Neuronal stem cell (in vitro differentiated cells): ENCODE measurements at regions not wholly inside any gene's neighbourhood (a gene's known extent, or its start where the extent isn't known, plus 50 kb on each side); places are given as distances from the start of the nearest gene placed in this dataset.

ENCODE experiments used
- DNase-seq: peaks from one replicate; pipeline ENCODE4 v3.0.0-alpha.2; 2013; ENCODE audit warnings: low spot score
- H2AFZ ChIP-seq: one replicate; pipeline ENCODE4 v1.6.1; 2013; ENCODE audit warnings: mild to moderate bottlenecking, low read length, inconsistent platforms
- H2AK5ac ChIP-seq: 2 replicates; pipeline ENCODE4 v1.6.1; 2013; ENCODE audit warnings: low read depth, mild to moderate bottlenecking, inconsistent platforms, low read length, moderate library complexity, mixed read lengths
- H2BK120ac ChIP-seq: 2 replicates; pipeline ENCODE4 v1.6.1; 2013; ENCODE audit warnings: low read depth, mild to moderate bottlenecking, inconsistent platforms, low read length, moderate library complexity, mixed read lengths
- H2BK12ac ChIP-seq: one replicate; pipeline ENCODE4 v1.6.1; 2013; ENCODE audit warnings: low read length, inconsistent platforms
- H2BK15ac ChIP-seq: 2 replicates; pipeline ENCODE4 v1.6.1; 2013; ENCODE audit warnings: mild to moderate bottlenecking, low read length, inconsistent platforms, mixed read lengths
- H2BK5ac ChIP-seq: one replicate; pipeline ENCODE4 v1.6.1; 2013; ENCODE audit warnings: inconsistent platforms, mild to moderate bottlenecking, low read length, moderate library complexity
- H3K14ac ChIP-seq: one replicate; pipeline ENCODE4 v1.6.1; 2013; ENCODE audit warnings: low read length, inconsistent platforms
- H3K18ac ChIP-seq: 2 replicates; pipeline ENCODE4 v1.6.1; 2013; ENCODE audit warnings: low read length, inconsistent platforms
- H3K23ac ChIP-seq: 2 replicates; pipeline ENCODE4 v1.6.1; 2013; ENCODE audit warnings: low read depth, mild to moderate bottlenecking, mixed read lengths, low read length, inconsistent platforms; ENCODE audit not compliant: poor library complexity
- H3K27ac ChIP-seq: replicated peaks from 3 replicates; pipeline ENCODE4 v1.5.1; 2013; ENCODE audit warnings: low read length, inconsistent platforms
- H3K27me3 ChIP-seq, 3 experiments: 2 replicates each; pipeline ENCODE4 v1.6.1; 2013; ENCODE audit warnings: low read length in 3 of 3, mild to moderate bottlenecking in 2 of 3, inconsistent platforms in 1 of 3, low read depth in 1 of 3, mixed read lengths in 1 of 3, moderate library complexity in 1 of 3; ENCODE audit not compliant: control insufficient read depth in 3 of 3, insufficient read depth in 3 of 3
- H3K36me3 ChIP-seq, 2 donors: replicated peaks in 1 of 2; 2 replicates each; pipeline ENCODE4 v1.6.1; 2013; ENCODE audit warnings: low read length in 2 of 2; ENCODE audit not compliant: control insufficient read depth in 2 of 2, insufficient read depth in 2 of 2
- H3K4ac ChIP-seq: 2 replicates; pipeline ENCODE4 v1.6.1; 2013; ENCODE audit warnings: inconsistent platforms, mild to moderate bottlenecking, low read length, moderate library complexity
- H3K4me1 ChIP-seq, 2 donors: 1 replicate in 1 of 2; 2 replicates in 1 of 2; pipeline ENCODE4 v1.6.1; 2013; ENCODE audit warnings: low read length in 2 of 2, low read depth in 1 of 2; ENCODE audit not compliant: control insufficient read depth in 2 of 2, insufficient read depth in 1 of 2
- H3K4me2 ChIP-seq: one replicate; pipeline ENCODE4 v1.6.1; 2013; ENCODE audit warnings: mild to moderate bottlenecking, low read length, inconsistent platforms; ENCODE audit not compliant: insufficient read depth, poor library complexity, severe bottlenecking
- H3K4me3 ChIP-seq, 2 donors: 2 replicates each; pipeline ENCODE4 v1.5.1; 2013; ENCODE audit warnings: low read length in 2 of 2, mild to moderate bottlenecking in 2 of 2, inconsistent platforms in 1 of 2, moderate library complexity in 1 of 2
- H3K79me1 ChIP-seq: one replicate; pipeline ENCODE4 v1.6.1; 2013; ENCODE audit warnings: low read depth, mild to moderate bottlenecking, inconsistent platforms, low read length, moderate library complexity
- H3K9ac ChIP-seq: one replicate; pipeline ENCODE4 v1.6.1; 2013; ENCODE audit warnings: mild to moderate bottlenecking, low read depth, low read length, inconsistent platforms; ENCODE audit not compliant: poor library complexity
- H3K9me3 ChIP-seq, 2 donors: replicated peaks in 1 of 2; 2 replicates each; pipeline versions ENCODE3 to v1.6.1; 2013; ENCODE audit warnings: low read length in 2 of 2, mild to moderate bottlenecking in 2 of 2, inconsistent platforms in 1 of 2, low read depth in 1 of 2, mixed read lengths in 1 of 2, moderate library complexity in 1 of 2; ENCODE audit not compliant: control insufficient read depth in 2 of 2, insufficient read depth in 1 of 2
- H4K8ac ChIP-seq: one replicate; pipeline ENCODE4 v1.6.1; 2013; ENCODE audit warnings: low read depth, mild to moderate bottlenecking, inconsistent platforms, low read length, moderate library complexity
- H4K91ac ChIP-seq: one replicate; pipeline ENCODE4 v1.6.1; 2013; ENCODE audit warnings: low read length, low read depth, mild to moderate bottlenecking, inconsistent platforms; ENCODE audit not compliant: poor library complexity
- WGBS, 2 donors: extraction: QIAGEN DNeasy Blood & Tissue Kit; methylation state at CpG; one replicate each; pipeline ENCODE4 v1.1.7; 2013; ENCODE audit warnings: missing lambda C conversion rate in 2 of 2, mixed read lengths in 1 of 2; ENCODE audit not compliant: insufficient read length in 2 of 2, insufficient replicate concordance in 1 of 2; ENCODE audit errors: extremely low coverage in 2 of 2; 5-methylcytosine and 5-hydroxymethylcytosine counted together

DNA sequence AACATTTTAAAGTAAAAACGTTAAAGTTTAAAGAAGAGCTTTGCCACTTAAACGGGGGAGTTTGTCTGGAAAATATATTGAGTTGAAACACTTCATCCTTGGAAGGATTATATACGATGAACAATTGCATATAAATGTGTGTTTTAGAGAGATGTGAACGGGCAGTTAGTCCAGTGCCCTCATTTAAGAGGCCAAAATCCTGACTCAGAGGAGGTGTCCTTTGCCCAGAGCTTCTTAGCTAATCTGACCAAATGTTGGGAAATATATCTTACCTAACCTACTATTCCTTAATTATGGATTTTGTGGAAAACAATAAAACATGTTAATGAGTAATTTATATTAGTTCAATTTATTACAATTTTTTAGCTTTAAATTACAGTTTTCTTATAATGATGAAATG, 327.2 kb upstream of the DIPK2B start:
- H2BK5ac ChIP-seq, result no peak overlapping the region
- no peak overlapping the region for H3K4me2 ChIP-seq

GRCh38 chrX:45524805-45525204, 324.1 kb upstream of the DIPK2B start:
- Histone ChIP-seq H3K27ac (no peak overlapping the region), H3K4me2 (no peak overlapping the region), H2BK15ac (no peak overlapping the region), H3K4me3 (no peak overlapping the region), H3K9me3 (no peaks in the 10 kb centered on the region), H3K36me3 (no peaks in the 10 kb centered on the region), H3K9ac (no peak overlapping the region), H4K91ac (no peak overlapping the region), H3K14ac (no peak overlapping the region), H4K8ac (no peak overlapping the region), H3K4ac (no peak overlapping the region), H3K4me1 (no peaks in the 10 kb centered on the region), H2AK5ac (no peak overlapping the region), H3K23ac (no peak overlapping the region), H3K18ac (no peak overlapping the region), H2BK12ac (no peak overlapping the region), H2BK120ac (no peak overlapping the region), H2BK5ac (no peak overlapping the region), H3K79me1 (no peaks in the 10 kb centered on the region), H3K27me3 (no peaks in the 10 kb centered on the region), H2AFZ (no peak overlapping the region)
- no CpG with 5 or more reads among the region's 3 CpGs for WGBS, 2 donors
- DNase-seq, result no peak

More for the DNA sequence above, 327.2 kb upstream of the DIPK2B start:
- no peak overlapping the region for H3K27ac ChIP-seq
- H3K4me1 ChIP-seq, result no peaks in the 10 kb centered on the region
- H2BK15ac ChIP-seq, result no peak overlapping the region
- H3K18ac ChIP-seq, result no peak overlapping the region
- H3K14ac ChIP-seq, result no peak overlapping the region
- H3K9me3 ChIP-seq, result no peaks in the 10 kb centered on the region
- H3K36me3 ChIP-seq, result no peaks in the 10 kb centered on the region
- H2BK120ac ChIP-seq, result no peak overlapping the region
- H3K79me1 ChIP-seq, result no peaks in the 10 kb centered on the region
- H4K8ac ChIP-seq, result no peak overlapping the region
- no peak overlapping the region for H2AK5ac ChIP-seq
- no peak overlapping the region for H3K4ac ChIP-seq
- no peak overlapping the region for H3K9ac ChIP-seq
- no peak overlapping the region for H4K91ac ChIP-seq
- no peak overlapping the region for H2AFZ ChIP-seq
- no peak overlapping the region for H2BK12ac ChIP-seq
- no CpG with 5 or more reads among the region's 4 CpGs for WGBS, 2 donors
- H3K27me3 ChIP-seq, result no peaks in the 10 kb centered on the region
- H3K4me3 ChIP-seq, result no peak overlapping the region
- no peak overlapping the region for H3K23ac ChIP-seq
- no peak for DNase-seq

GRCh38 chrX:45524296-45524695, 323.6 kb upstream of the DIPK2B start:
- H3K4me3 ChIP-seq, result no peak overlapping the region
- H3K14ac ChIP-seq, result no peak overlapping the region
- no peak overlapping the region for H4K91ac ChIP-seq
- no peak overlapping the region for H4K8ac ChIP-seq
- H3K4me2 ChIP-seq, result no peak overlapping the region
- no peaks in the 10 kb centered on the region for H3K79me1 ChIP-seq
- no peaks in the 10 kb centered on the region for H3K4me1 ChIP-seq
- WGBS, 2 donors, result no CpG with 5 or more reads among the region's 1 CpG
- H2BK120ac ChIP-seq, result no peak overlapping the region
- no peak overlapping the region for H3K4ac ChIP-seq
- no peak overlapping the region for H2AK5ac ChIP-seq
- no peak overlapping the region for H2BK15ac ChIP-seq
- H3K27ac ChIP-seq, result no peak overlapping the region
- H2BK12ac ChIP-seq, result no peak overlapping the region
- H3K23ac ChIP-seq, result no peak overlapping the region
- H3K27me3 ChIP-seq, result no peaks in the 10 kb centered on the region
- no peak for DNase-seq
- H3K18ac ChIP-seq, result no peak overlapping the region
- H2BK5ac ChIP-seq, result no peak overlapping the region
- no peaks in the 10 kb centered on the region for H3K9me3 ChIP-seq
- H3K9ac ChIP-seq, result no peak overlapping the region
- no peak overlapping the region for H2AFZ ChIP-seq
- H3K36me3 ChIP-seq, result no peaks in the 10 kb centered on the region

DNA sequence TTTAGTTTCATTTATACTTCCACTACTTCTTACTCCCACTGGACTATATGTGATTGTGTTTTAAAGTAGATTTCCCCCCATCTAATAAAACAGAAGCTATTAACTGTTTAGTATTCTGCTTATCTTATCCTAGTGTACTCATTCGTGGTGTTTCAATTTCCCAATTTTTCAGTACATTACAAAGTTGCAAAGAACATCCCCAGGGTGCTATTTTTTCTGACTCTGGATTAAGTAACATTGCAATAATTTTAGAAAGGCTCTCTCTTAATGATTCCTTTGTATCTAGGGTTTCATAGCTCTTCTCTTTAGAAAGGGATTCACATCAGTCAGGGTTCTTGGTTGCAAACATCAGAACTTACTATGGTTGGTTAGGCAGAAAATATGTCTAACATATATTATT, 317.9 kb upstream of the DIPK2B start:
- Histone ChIP-seq H2BK120ac (no peak overlapping the region), H3K36me3 (no peaks in the 10 kb centered on the region), H2BK12ac (no peak overlapping the region), H3K79me1 (no peaks in the 10 kb centered on the region), H3K4me3 (no peak overlapping the region), H3K27me3 (no peaks in the 10 kb centered on the region), H3K14ac (no peak overlapping the region), H2BK15ac (no peak overlapping the region), H3K23ac (no peak overlapping the region), H3K9ac (no peak overlapping the region), H3K18ac (no peak overlapping the region), H4K8ac (no peak overlapping the region), H3K4ac (no peak overlapping the region), H2BK5ac (no peak overlapping the region), H2AFZ (no peak overlapping the region), H3K9me3 (no peaks in the 10 kb centered on the region), H4K91ac (no peak overlapping the region), H2AK5ac (no peak overlapping the region), H3K4me2 (no peak overlapping the region), H3K4me1 (no peaks in the 10 kb centered on the region), H3K27ac (no peak overlapping the region)
- WGBS, 2 donors, result no CpG with 5 or more reads among the region's 1 CpG
- DNase-seq, result no peak
